ENCODE measurements at regions not wholly inside any gene's neighbourhood (a gene's known extent, or its start where the extent isn't known, plus 50 kb on each side); places are given as distances from the start of the nearest gene placed in this dataset.

GRCh38 chr9:4393806-4394523, 94.1 kb upstream of the GLIS3 start:
- Histone ChIP-seq H3K9me1 (ENCODE audit: insufficient read depth, low read length) (no peaks in the 10 kb centered on the region), H3K14ac (replicated peaks; ENCODE audit: low read depth, low read length) (no peak overlapping the region), H3K36me3 (ENCODE audit: control insufficient read depth, insufficient read depth, low read length) (no peaks in the 10 kb centered on the region), H3K4me3 (ENCODE audit: insufficient read depth, low read depth, low read length) (no peak overlapping the region), H3K4me2 (ENCODE audit: low read depth, low read length) (no peak overlapping the region), H2BK20ac (ENCODE audit: low read depth, low read length) (no peak overlapping the region), H2AFZ (replicated peaks; ENCODE audit: low read length, poor library complexity) (no peak overlapping the region), H2AK9ac (replicated peaks; ENCODE audit: low read depth, low read length, poor library complexity) (no peak overlapping the region), H2BK5ac (ENCODE audit: low read depth, low read length, poor library complexity, severe bottlenecking) (no peak overlapping the region), H3K4ac (ENCODE audit: low read depth, low read length) (no peak overlapping the region), H3K27me3 (ENCODE audit: control insufficient read depth, insufficient read depth, low read length) (peaks cover 16% of the 10 kb centered on the region), H3K9me3 (ENCODE audit: control insufficient read depth, insufficient read depth, low read length) (no peaks in the 10 kb centered on the region), H3K23ac (ENCODE audit: low read depth, low read length) (no peak overlapping the region), H4K91ac (ENCODE audit: insufficient read depth, low read depth, low read length) (no peak overlapping the region), H2AK5ac (ENCODE audit: low read depth, low read length) (no peak overlapping the region), H4K20me1 (ENCODE audit: insufficient read depth, low read length) (no peaks in the 10 kb centered on the region), H3K4me1 (ENCODE audit: control insufficient read depth, insufficient read depth, low read length) (peaks cover 4% of the 10 kb centered on the region), H3K56ac (ENCODE audit: extremely low read depth, insufficient read depth, low read length) (no peak overlapping the region), H2BK15ac (ENCODE audit: low read depth, low read length) (no peak overlapping the region), H4K5ac (ENCODE audit: low read depth, low read length) (no peak overlapping the region), H4K8ac (ENCODE audit: low read depth in 2 of 2, low read length in 2 of 2) (no peak overlapping the region), H3K79me1 (ENCODE audit: low read depth in 1 of 2, low read length in 2 of 2) (no peaks in the 10 kb centered on the region), H2BK120ac (ENCODE audit: low read depth, low read length) (no peak overlapping the region), H3K27ac (ENCODE audit: insufficient read depth, low read length) (no peak overlapping the region), H3K9ac (ENCODE audit: low read depth, low read length) (no peak overlapping the region), H3K18ac (ENCODE audit: low read depth, low read length) (no peak overlapping the region)
- WGBS, 2 experiments (ENCODE audit: extremely low coverage in 2 of 2, insufficient read length in 1 of 2) = no CpG with 5 or more reads among the region's 4 CpGs
- intact Hi-C loops (cut with micrococcal nuclease) (loop anchor here (10.0 kb wide), 1 partner anchor 161 kb away; no protein-coding TSS in a partner anchor), dilution Hi-C loops (cut with HindIII; ENCODE audit: low sequenced_read_pairs, unreplicated experiment) (no loop called here), in situ Hi-C loops (cut with MboI; ENCODE audit: low sequenced_read_pairs) (loop anchor here (10.0 to 25.0 kb wide), 2 partner anchors 261 to 1193 kb away; no protein-coding TSS in a partner anchor)
- CTCF ChIA-PET = interaction anchor here (0.7 kb wide), 1 partner anchor 30 kb away, joined by 3 read pairs; no protein-coding TSS in a partner anchor
- POLR2A ChIA-PET (ENCODE audit: unreplicated experiment) = no interaction called here
- ATAC-seq (ENCODE audit: low read depth) (no peak), DNase-seq (no peak)
- no peak for TF ChIP-seq RAD21 (IDR thresholded peaks at IDR 0.05; ENCODE audit: low read length)
- no peak for TF ChIP-seq RFX5 (IDR thresholded peaks at IDR 0.05; ENCODE audit: low read depth, low read length)
- no peak for TF ChIP-seq ELK1 (IDR thresholded peaks at IDR 0.05; ENCODE audit: borderline replicate concordance, low read depth, low read length)
- no peak for TF ChIP-seq CHD1 (IDR thresholded peaks at IDR 0.05; ENCODE audit: low read depth, low read length)
- TF ChIP-seq MXI1 (IDR thresholded peaks at IDR 0.05; ENCODE audit: borderline replicate concordance, low read depth, low read length) = no peak
- TF ChIP-seq CTCF (conservative IDR thresholded peaks at IDR 0.05; ENCODE audit: low read depth, low read length) = no peak
- TF ChIP-seq FOS (IDR thresholded peaks at IDR 0.05; ENCODE audit: low read depth, low read length) = no peak
- no peak for TF ChIP-seq MAZ (IDR thresholded peaks at IDR 0.05; ENCODE audit: borderline replicate concordance, low read depth, low read length)
- TF ChIP-seq SMC3 (IDR thresholded peaks at IDR 0.05; ENCODE audit: low read depth, low read length) = no peak
- no peak for TF ChIP-seq POLR2A (IDR thresholded peaks at IDR 0.05; ENCODE audit: low read depth, low read length)
- no peak for TF ChIP-seq MAFK (IDR thresholded peaks at IDR 0.05; ENCODE audit: low read depth, low read length)
- TF ChIP-seq CEBPB (IDR thresholded peaks at IDR 0.05; ENCODE audit: low read depth, low read length) = no peak
- TF ChIP-seq USF2 (IDR thresholded peaks at IDR 0.05; ENCODE audit: low read depth, low read length) = no peak
- TF ChIP-seq NFE2L2 (IDR thresholded peaks at IDR 0.05; ENCODE audit: low read depth, low read length) = no peak
- TF ChIP-seq RCOR1 (IDR thresholded peaks at IDR 0.05; ENCODE audit: insufficient replicate concordance, low read length) = no peak
- no peak for TF ChIP-seq BHLHE40 (IDR thresholded peaks at IDR 0.05; ENCODE audit: low read depth, low read length)
- BruUV-seq (replicated peaks) = no TSS peak

Data from IMR-90 (cell line).